ACC112 (cell line): ENCODE measurements at regions not wholly inside any gene's neighbourhood (a gene's known extent, or its start where the extent isn't known, plus 50 kb on each side); places are given as distances from the start of the nearest gene placed in this dataset.
A peak's percentile ranks its signal among the peaks of the same experiment; 100 is the strongest.
"Not testable (repeated sequence)": the region's sequence is repeated elsewhere in the genome, so short reads cannot be mapped to it uniquely, and the experiment has no call there.

Experiments
- H2AFZ ChIP-seq: fragments of 200-600 bp; sonication (generic); one replicate; pipeline ENCODE4 v1.6.0; 2017; ENCODE audit warnings: antibody characterized with exemption, low read length; ENCODE audit not compliant: unreplicated experiment
- H3K27ac ChIP-seq: fragments of 200-600 bp; sonication (generic); 2 replicates; pipeline ENCODE4 v1.5.1; 2014; ENCODE audit warnings: low read depth, mild to moderate bottlenecking, antibody characterized with exemption, low read length, moderate library complexity
- H3K27me3 ChIP-seq: fragments of 200-600 bp; sonication (generic); 2 replicates; pipeline ENCODE4 v1.6.1; 2014; ENCODE audit warnings: mild to moderate bottlenecking, antibody characterized with exemption, low read length, moderate library complexity, mixed read lengths; ENCODE audit not compliant: insufficient read depth
- H3K36me3 ChIP-seq: fragments of 200-600 bp; sonication (generic); 2 replicates; pipeline ENCODE4 v1.6.1; 2016; ENCODE audit warnings: mild to moderate bottlenecking, antibody characterized with exemption, low read length, moderate library complexity, mixed read lengths; ENCODE audit not compliant: insufficient read depth
- H3K4me1 ChIP-seq: fragments of 200-600 bp; sonication (generic); one replicate; pipeline ENCODE4 v1.6.1; 2016; ENCODE audit warnings: low read length, mixed read lengths; ENCODE audit not compliant: insufficient read depth, unreplicated experiment, control insufficient read depth
- H3K4me3 ChIP-seq: fragments of 200-600 bp; sonication (generic); 2 replicates; pipeline ENCODE4 v1.5.1; 2014; ENCODE audit warnings: mild to moderate bottlenecking, low read depth, low read length
- H3K79me2 ChIP-seq: fragments of 200-600 bp; sonication (generic); one replicate; pipeline ENCODE4 v1.6.0; 2016; ENCODE audit warnings: low read length; ENCODE audit not compliant: control insufficient read depth, unreplicated experiment, insufficient read depth

DNA sequence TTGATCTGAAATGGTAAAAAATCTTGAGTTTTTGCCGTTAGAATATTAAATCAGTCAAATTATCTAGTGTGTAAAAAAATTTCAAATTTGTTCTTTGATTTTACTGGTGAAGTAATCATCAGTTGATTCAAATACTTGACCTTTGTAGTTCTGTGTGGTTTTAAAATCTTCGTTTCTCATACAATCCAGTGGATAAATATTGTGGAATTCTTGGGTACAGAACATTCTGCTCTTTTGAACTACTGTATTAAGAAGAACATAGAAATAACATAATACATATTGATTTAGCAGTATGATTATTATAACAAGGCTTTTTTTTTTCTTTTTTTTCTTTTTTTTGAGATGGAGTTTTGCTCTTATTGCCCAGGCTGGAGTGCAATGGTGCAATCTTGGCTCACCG is 491.8 kb downstream of the CD109 start:
- Histone ChIP-seq H3K4me3 (no peak overlapping the region), H2AFZ (no peak overlapping the region), H3K4me1 (no peaks in the 10 kb centered on the region), H3K27ac (no peak overlapping the region), H3K79me2 (no peaks in the 10 kb centered on the region), H3K27me3 (peaks cover 4% of the 10 kb centered on the region; the same call in 1 of the 2 replicates), H3K36me3 (no peaks in the 10 kb centered on the region)

DNA sequence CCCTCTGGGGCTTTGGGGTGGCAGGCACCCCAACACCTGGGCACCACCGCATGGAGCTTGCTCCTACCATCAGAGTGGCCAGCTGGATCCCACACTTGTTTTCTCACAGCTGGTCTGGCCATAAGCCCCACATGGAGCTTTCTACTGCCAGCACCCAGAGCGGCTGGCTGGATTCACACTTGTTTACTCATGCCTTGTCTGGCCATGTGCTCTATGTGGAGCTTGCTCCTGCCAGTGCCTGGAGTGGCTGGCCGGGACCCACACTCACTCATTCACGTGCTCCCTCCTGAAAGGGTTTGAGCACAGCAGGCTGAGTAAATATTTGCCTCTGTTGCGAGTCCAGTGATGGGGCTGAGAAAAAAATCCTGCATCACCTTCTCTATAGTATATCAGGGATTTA is 487.0 kb downstream of the CD109 start:
- no peak overlapping the region for H2AFZ ChIP-seq
- H3K27ac ChIP-seq: no peak overlapping the region
- H3K36me3 ChIP-seq: no peaks in the 10 kb centered on the region
- H3K4me1 ChIP-seq: no peaks in the 10 kb centered on the region
- no peaks in the 10 kb centered on the region for H3K79me2 ChIP-seq
- no peak overlapping the region for H3K4me3 ChIP-seq
- no peaks in the 10 kb centered on the region; the same call in 1 of the 2 replicates for H3K27me3 ChIP-seq

DNA sequence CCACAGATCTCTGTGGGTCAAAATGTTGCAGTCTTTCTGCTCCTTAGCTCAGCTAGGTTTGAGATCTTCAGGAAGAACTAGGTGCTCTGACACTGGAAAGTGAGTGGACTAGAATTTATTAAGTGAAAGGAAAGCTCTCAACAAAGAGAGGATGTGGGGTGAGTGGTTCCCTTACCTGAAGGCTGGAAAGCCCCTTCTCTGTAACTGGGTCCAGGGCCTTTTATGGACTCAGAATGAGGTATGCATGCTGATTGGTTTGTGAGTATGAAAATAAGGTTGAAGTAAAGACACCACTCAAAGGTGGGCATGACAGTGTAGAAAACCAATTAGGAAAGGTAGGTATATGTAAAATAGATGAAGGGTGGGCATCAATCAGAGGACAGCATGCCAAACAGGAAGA is 485.5 kb downstream of the CD109 start:
- H3K36me3 ChIP-seq: no peaks in the 10 kb centered on the region
- no peak overlapping the region for H2AFZ ChIP-seq
- H3K27ac ChIP-seq: no peak overlapping the region
- H3K27me3 ChIP-seq: no peaks in the 10 kb centered on the region; the same call in 1 of the 2 replicates
- H3K4me1 ChIP-seq: no peaks in the 10 kb centered on the region
- no peaks in the 10 kb centered on the region for H3K79me2 ChIP-seq
- no peak overlapping the region for H3K4me3 ChIP-seq

DNA sequence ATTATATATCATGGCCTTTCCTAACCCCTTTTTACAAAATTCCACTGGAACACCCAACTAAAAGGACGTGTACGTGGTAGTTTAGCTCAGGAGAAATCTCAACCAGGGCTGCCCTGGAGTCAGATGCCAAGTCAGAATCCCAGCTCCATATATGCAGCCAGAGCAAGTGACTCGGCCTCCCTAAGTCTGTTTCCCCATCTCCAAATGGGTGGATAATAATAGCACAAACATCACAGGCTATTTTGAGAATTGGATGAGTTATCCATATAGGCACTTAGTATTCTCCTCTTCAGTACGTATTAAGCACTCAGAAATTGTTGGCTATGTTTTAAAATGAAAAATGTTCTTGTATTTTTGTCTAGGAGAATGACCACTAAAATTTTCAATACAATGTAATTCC is 481.5 kb downstream of the CD109 start:
- no peak overlapping the region for H3K27ac ChIP-seq
- H3K4me1 ChIP-seq: no peaks in the 10 kb centered on the region
- H3K27me3 ChIP-seq: no peaks in the 10 kb centered on the region
- H3K4me3 ChIP-seq: no peak overlapping the region
- H3K79me2 ChIP-seq: no peaks in the 10 kb centered on the region
- no peak overlapping the region for H2AFZ ChIP-seq
- H3K36me3 ChIP-seq: no peaks in the 10 kb centered on the region

DNA sequence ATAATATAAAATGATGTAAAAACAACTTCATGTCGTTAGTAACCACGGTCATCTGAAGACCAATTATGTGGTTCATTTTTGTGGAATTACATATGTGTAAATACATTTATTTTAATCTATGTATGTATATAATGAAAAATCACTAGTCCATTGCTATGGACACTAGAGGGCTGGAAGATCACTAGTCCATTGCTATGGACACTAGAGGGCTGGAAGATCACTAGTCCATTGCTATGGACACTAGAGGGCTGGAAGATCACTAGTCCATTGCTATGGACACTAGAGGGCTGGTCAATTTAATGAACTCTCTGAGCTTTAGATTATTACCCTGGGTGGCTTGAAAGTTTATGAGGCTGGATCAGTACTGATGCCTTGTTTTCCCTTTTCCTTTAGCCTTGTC is 474.5 kb downstream of the CD109 start:
- not testable (repeated sequence) for H3K36me3 ChIP-seq, H3K27me3 ChIP-seq, H3K27ac ChIP-seq, H3K4me3 ChIP-seq, H2AFZ ChIP-seq, H3K79me2 ChIP-seq, H3K4me1 ChIP-seq

DNA sequence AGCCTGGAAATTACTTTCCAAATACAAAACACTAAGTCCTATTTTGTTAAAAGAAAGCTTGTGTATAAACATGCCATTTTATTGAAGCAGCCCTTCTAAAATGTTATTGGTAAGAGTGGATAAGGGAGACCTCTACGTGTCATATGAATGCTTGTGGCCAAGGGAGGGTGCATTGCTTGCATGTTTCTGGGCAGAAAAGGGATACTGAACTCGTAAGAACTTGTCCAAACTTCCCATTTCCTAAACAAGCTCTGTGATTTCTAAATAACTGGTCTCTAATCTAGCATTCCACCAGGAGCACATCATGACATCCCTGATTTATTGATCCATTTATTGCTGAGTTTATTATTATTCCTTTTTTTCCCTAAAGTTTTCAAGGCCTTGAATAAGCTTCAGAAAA is 474.1 kb downstream of the CD109 start:
- no peak overlapping the region for H3K27ac ChIP-seq
- H2AFZ ChIP-seq: no peak overlapping the region
- H3K36me3 ChIP-seq: no peaks in the 10 kb centered on the region
- no peaks in the 10 kb centered on the region for H3K4me1 ChIP-seq
- H3K4me3 ChIP-seq: no peak overlapping the region
- no peaks in the 10 kb centered on the region for H3K79me2 ChIP-seq
- H3K27me3 ChIP-seq: no peaks in the 10 kb centered on the region

DNA sequence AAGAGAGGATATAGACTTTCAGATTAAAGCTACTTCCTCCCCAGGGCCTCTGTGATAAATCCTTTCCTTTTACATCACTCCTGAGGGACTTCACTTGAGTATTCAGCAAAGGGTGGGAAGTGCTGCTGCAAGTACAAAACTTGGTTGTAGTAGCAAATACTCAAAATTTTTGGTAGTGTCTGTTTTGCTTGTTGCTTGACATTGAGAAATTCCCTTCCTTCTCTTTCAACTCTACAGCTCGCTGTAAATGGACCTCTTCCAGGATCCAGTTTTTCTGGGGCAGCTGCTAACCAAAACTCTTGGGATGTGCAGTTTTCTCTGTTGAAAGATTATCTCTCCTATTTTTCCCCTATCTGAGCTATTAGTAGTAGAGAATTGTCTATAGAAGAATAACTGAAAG is 472.0 kb downstream of the CD109 start:
- Histone ChIP-seq H3K27me3 (no peaks in the 10 kb centered on the region), H3K4me1 (no peaks in the 10 kb centered on the region)

DNA sequence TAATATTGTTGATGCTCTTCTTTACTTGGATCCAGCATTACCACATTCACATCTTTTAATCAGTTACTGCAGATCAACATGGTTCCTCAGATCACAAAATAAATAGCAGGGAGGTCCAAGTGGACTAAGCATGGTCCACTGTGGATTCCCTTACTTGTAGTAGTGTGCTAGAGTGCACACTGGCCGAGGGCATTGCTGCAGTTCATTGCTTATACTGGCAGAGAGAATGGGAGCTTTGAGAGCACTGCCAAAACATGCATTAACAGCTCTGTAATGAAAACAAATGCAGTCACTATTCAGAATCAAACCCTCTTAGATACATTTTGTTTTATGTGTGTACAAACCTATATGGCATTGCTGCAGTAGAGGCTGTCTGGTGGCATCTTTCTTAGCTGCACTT is 471.5 kb downstream of the CD109 start:
- Histone ChIP-seq H2AFZ (no peak overlapping the region), H3K36me3 (no peaks in the 10 kb centered on the region), H3K4me1 (no peaks in the 10 kb centered on the region), H3K27ac (no peak overlapping the region), H3K4me3 (no peak overlapping the region), H3K27me3 (no peaks in the 10 kb centered on the region), H3K79me2 (no peaks in the 10 kb centered on the region)

More for the DNA sequence above, 472.0 kb downstream of the CD109 start:
- H3K36me3 ChIP-seq: no peaks in the 10 kb centered on the region
- no peak overlapping the region for H3K27ac ChIP-seq
- H3K4me3 ChIP-seq: no peak overlapping the region
- no peaks in the 10 kb centered on the region for H3K79me2 ChIP-seq
- H2AFZ ChIP-seq: peak overlapping the region; percentile 44

DNA sequence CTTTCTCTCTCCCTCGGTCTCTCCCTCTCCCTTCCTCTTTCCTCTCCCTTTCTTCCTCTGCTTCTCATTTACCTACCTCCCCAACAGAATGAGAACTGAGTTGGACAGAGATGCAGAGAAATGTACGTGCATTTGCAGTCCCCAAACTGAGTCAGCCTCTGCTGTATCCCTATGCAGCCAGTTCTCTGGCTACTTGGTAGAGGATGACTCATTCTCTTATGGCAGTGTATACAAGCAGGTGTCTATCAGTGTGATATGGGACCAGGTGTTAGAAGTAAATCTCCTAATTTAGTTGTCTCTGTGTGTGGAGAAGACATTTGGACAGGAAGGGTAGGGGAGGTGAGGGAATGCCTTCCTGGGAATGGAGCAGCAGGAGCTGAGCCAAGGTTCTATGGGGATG is 470.8 kb downstream of the CD109 start:
- no peaks in the 10 kb centered on the region for H3K36me3 ChIP-seq
- H3K4me3 ChIP-seq: no peak overlapping the region
- H3K27ac ChIP-seq: no peak overlapping the region
- no peaks in the 10 kb centered on the region for H3K4me1 ChIP-seq
- H2AFZ ChIP-seq: no peak overlapping the region
- no peaks in the 10 kb centered on the region for H3K79me2 ChIP-seq
- no peaks in the 10 kb centered on the region for H3K27me3 ChIP-seq

DNA sequence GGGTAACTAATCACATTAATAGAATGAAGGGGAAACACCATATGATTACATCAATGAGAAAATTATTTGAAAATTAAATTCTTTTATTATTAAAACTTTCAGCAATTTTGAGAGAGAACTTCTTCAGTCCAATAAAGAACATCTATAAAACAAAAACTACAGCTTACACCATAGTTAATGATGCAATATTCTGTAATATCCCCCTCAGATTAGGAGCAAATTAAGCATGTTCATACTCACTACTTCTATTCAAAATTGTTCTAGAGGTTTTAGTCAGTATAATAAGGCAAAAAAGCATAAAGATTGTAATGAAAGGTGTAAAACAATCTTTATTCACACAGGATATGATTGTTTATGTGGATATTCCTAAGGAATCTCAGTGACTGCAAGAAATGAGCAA is 465.4 kb downstream of the CD109 start:
- H3K36me3 ChIP-seq: no peaks in the 10 kb centered on the region
- no peaks in the 10 kb centered on the region for H3K4me1 ChIP-seq
- H3K79me2 ChIP-seq: no peaks in the 10 kb centered on the region
- H3K27me3 ChIP-seq: no peaks in the 10 kb centered on the region
- H3K4me3 ChIP-seq: no peak overlapping the region
- H2AFZ ChIP-seq: no peak overlapping the region
- H3K27ac ChIP-seq: no peak overlapping the region

DNA sequence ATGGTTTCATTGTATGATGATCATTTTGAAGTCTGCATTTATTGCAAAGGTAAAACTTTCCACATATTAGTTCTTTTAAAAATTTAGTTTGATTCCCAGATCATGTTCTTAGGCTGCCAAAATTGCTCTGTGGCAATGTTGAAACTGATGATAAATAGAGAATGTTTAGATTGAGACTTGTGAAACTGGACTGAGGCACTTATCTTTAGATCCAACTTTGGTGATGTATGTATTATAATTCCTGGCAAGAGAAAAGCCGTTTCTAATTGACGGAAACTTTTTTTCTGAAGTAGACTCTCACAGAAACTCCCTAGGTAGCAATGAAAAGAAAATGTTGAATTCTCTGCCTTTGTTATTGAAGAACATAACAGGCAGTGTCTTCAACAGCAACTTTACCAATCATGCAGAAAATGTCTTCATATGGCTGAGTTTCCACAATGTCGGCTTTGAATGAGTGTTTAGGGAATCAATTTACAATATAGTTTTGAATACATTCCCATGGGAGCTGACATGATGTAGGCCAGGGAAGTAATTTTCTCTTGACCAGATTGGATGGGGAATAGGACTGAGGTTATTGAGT is 456.2 kb downstream of the CD109 start:
- no peak overlapping the region for H3K4me3 ChIP-seq
- H2AFZ ChIP-seq: no peak overlapping the region
- no peaks in the 10 kb centered on the region for H3K4me1 ChIP-seq
- H3K79me2 ChIP-seq: no peaks in the 10 kb centered on the region
- H3K27me3 ChIP-seq: 0 out of 2 replicates have a peak, but pooled peaks cover 4% of the 10 kb centered on the region
- no peak overlapping the region for H3K27ac ChIP-seq
- no peaks in the 10 kb centered on the region for H3K36me3 ChIP-seq
